Left kidney (tissue), 1 donor: ENCODE measurements at regions not wholly inside any gene's neighbourhood (a gene's known extent, or its start where the extent isn't known, plus 50 kb on each side); places are given as distances from the start of the nearest gene placed in this dataset.
"Not testable (repeated sequence)": the region's sequence is repeated elsewhere in the genome, so short reads cannot be mapped to it uniquely, and the experiment has no call there.

Experiments used
- DNase-seq: peaks from one replicate; pipeline ENCODE4 v3.0.0-alpha.2; 2013

- DNase-seq = no peak
Observed at GRCh38 chr5:158516521-158516920, 583.2 kb downstream of the EBF1 start.

- DNase-seq = no peak
Observed at GRCh38 chr5:158514986-158515359, 584.7 kb downstream of the EBF1 start.

GRCh38 chr5:158514319-158514985 is 585.3 kb downstream of the EBF1 start:
- no peak for DNase-seq

- DNase-seq = no peak
Observed at GRCh38 chr5:158513490-158514318, 586.0 kb downstream of the EBF1 start.

DNA sequence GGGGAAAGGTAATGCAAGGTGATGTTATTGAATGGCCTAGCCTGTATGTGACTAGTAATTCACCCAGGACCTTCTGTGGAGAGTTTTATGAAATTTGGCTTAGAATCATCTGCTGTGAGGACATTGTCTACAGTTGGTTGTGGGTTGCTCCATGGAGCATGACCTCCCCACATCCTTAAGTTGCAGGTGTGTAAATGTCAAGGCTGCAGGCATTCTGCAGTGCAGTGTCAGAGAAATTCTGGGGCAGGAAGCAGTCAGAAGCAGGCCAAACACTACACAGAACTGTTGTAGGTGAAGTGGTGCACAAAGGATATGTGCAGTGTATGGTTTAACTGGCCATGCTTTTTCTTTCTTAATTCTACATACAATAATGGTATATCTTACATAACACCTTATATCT is 588.3 kb downstream of the EBF1 start:
- DNase-seq = no peak

DNA sequence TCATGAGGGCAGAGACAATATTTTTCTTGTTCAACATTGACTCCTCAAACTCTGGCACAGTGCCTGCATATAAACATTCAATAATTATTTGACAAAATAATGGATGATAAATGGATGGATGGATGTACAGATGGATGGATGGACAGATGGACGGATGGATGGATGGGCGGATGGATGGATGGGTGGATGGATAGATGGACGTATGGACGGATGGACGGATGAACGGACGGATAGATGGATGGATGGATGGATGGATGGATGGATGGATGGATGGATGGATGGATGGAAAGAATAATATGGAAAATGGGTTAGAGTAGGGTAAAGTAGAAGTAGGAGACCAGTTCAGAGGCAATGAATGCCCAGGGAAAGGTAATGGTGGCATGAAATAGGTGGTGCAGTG is 589.2 kb downstream of the EBF1 start:
- no peak for DNase-seq

DNA sequence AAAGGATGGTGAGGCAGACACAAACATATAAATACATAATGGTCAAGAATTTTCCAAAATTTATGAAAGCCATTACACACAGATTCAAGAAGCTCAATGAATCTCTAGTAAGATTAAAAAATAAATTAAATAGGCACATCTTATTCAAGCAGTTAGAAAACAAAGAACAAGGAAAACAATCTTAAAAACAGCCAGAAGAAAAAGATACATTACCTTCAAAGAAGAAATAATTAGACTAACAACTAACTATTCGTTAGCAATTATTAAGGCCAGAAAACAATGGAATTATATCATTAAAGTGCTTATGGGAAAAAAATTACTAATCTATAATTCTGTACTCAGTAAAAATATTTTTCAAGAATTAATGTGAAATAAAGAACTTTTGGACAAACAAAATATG is 593.1 kb downstream of the EBF1 start:
- no peak for DNase-seq

DNA sequence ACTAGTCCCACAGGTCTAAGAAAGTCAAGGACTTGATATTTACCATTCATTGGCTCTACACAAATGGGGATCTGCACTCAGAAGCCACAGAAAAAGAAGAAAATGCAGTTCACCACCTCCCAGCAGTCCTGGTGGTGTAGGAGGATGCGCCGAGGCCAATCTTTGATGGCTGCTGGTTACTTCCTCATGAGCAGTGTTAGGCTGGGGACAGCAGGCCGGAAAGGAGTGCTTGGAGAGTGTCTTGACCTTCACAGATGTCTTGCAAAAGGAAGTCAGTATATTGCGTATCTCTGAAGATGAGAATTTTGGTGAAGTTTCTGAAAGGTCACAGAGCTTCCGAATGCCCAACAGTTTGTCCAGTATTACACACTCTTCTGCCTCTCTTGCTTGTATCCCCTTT is 597.0 kb downstream of the EBF1 start:
- DNase-seq = no peak

- DNase-seq = no peak
Observed at GRCh38 chr5:158499892-158500418, 599.8 kb downstream of the EBF1 start.

DNA sequence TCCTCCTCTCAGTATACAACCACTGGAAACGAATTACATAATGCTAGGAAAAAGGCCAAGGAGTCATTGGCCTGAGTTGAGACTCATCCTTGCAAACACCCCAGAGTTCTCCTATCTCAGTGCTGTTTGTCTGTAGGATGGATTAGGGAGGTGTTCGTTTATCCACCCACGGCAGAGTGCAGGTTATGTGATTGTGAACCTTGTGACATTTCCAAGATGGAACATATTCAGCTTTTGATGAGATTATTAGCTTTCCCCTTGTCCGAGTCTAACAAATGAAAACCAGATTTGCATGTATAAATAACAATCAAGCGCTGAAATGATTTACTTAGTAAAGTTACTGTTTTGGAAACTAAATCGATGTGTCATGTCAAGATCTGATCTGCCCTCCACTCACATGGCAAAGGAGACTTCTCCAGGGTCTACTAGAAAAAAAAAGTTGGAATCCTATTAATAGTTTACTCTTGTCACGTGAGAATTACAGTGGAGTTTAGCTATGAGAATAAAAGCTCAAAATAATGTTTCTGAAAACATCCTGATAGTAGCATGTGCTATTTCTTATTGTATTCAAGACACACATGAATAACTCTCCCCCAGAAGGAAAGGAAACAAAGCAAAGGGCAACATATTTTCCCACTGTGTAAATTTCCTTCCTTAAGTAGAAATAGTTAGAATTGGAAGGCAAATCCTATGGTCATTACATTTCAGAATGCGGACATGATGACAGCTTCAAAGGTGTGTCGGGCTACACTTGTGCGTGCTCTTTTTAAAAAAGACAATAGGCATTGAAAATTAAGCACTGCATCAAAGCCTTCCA is 600.4 kb downstream of the EBF1 start:
- DNase-seq = no peak

DNA sequence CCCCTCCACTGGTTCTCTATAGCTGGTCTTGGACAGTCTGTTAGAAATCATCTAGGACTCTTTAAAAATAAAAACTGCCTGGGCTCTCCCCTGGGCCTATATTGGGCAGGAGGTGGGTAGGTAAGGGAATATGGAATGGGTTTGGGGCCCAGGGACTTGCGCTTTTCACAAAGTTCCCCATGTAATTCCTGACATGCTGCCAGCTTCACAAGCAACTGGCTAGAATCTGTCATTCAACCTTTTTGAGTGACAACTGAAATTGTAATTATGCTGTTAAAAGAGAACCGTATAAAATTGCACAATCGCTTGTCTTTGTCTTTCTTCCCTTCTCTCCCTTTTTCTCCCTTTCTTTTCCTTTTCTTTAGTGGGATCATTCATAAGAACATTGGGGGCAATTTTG is 603.1 kb downstream of the EBF1 start:
- DNase-seq = no peak

- DNase-seq = no peak
Observed at GRCh38 chr5:158494541-158494940, 605.2 kb downstream of the EBF1 start.

DNA sequence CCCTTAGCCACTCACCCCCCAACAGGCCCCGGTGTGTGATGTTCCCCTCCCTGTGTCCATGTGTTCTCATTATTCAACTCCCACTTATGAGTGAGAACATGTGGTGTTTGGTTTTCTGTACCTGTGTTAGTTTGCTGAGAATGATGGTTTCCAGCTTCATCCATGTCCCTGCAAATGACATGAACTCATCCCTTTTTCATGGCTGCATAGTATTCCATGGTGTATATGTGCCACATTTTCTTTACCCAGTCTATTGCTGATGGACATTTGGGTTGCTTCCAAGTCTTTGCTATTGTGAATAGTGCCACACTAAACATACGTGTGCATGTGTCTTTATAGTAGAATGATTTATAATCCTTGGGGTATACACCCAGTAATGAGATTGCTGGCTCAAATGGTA is 605.7 kb downstream of the EBF1 start:
- DNase-seq = not testable (repeated sequence)

- no peak for DNase-seq
Observed at GRCh38 chr5:158492841-158493242, 606.9 kb downstream of the EBF1 start.

- no peak for DNase-seq
Observed at GRCh38 chr5:158492136-158492535, 607.6 kb downstream of the EBF1 start.

- DNase-seq = no peak
Observed at GRCh38 chr5:158487664-158488063, 612.1 kb downstream of the EBF1 start.

- no peak for DNase-seq
Observed at GRCh38 chr5:158487156-158487555, 612.6 kb downstream of the EBF1 start.

DNA sequence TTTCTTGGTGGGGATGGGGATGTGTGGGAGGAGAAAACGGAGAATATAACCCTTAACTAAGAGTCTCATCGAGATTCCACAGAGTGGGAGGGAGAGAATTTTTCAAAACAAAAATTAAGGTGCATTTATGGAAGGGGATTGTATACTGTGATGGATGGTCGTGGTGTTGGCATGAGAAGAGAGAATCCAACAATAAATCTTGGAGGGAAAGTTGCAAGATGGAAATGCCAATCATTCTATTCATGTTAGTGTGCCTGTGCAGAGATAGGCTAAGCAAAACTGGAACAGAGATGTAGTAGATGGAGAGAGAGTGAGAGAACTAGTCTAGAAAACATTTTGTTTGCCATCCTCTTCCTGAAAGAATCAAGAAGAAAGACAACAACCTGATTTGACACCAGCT is 613.1 kb downstream of the EBF1 start:
- DNase-seq = no peak

DNA sequence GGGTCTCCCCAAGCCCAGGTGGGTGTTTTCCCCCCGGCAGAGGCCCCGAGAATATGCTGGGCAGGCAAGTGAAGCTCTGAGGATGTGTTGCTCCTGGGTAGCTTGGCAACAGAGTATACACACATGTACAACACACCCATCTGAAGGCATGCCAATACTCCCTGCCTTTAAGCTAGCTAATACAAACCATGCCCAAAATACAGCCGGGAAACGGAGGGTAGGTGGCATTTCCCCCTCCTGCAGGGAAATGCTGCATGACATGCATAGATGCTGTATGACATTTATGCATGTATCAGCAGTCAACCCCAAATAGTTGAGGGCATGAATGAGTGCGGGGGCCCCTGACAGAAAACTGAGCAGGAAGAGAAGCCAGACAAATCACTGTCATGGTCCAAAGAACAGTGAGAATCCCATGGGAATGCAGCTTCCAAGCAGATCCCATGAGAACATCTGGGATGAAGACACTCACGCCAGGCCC is 614.1 kb downstream of the EBF1 start:
- DNase-seq = no peak

DNA sequence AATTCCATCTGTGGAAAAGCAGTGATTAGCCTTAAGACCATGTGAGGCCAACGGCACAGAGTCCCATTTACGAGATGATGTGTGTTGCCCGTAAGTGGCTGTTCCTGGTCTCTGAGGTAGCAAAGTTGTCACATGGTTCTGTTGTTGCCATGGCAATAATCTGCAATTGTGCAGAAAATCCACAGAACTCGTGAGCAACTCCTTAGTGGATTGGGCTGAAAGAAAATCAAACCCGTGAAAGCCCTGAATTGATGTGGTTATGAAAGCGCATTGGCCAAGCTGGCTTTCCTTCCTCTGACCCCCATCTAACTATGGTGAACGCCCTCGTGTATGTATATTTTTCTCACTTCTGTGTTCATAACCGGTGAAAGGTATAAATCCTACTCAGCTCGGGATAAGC is 614.7 kb downstream of the EBF1 start:
- DNase-seq = no peak

DNA sequence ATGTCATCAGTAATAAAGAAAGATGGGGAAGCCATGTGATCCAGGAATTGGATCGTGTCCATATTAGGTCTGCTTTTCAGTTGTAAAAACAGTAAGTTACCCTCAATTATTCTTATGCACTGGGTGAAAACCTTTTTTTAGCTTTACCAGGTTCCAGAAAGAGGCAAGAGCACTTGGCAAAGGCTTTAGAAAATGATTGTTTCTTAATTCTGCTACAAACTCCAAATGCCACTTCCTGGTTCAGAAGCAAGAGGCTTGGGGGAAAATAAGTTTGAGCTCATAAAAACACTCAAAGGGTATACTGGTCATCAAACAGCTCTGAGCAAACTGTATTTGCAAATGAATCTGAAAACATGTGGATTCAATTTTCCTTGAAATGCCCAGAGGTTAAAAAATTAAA is 615.6 kb downstream of the EBF1 start:
- no peak for DNase-seq

DNA sequence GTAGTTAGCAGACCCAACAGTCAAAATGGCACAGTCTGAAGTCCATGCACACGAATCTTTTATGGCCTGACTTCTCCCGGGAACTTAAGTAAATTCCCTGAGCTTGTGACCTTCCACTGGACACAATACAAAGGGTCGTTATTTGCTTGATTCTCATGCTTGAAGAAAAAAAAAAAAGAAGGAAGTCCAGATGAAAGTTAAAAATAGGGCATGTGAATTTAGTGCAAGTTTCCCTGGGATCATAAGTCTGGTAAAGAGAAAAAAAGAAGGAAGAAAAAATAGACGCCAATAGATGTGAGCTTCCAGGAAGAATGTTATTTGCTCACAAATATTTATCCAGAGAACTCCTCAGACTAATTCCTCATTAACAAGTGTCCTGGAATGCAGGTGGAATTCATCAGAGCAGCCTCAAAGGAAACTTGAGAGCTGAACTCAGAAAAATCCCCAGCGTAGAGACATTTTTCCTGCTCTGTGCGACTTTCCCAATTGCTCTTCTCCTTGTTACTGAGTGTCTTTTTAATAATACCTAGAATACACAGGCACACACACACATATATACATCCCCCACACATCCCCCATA is 616.3 kb downstream of the EBF1 start:
- no peak for DNase-seq
